Activated naive CD4-positive, alpha-beta T cell treated with anti-CD3 and anti-CD28 coated beads, Interleukin-2, amount 50 U/mL, for 24 hours (primary cell): ENCODE measurements at regions not wholly inside any gene's neighbourhood (a gene's known extent, or its start where the extent isn't known, plus 50 kb on each side); places are given as distances from the start of the nearest gene placed in this dataset.
"Not testable (repeated sequence)": the region's sequence is repeated elsewhere in the genome, so short reads cannot be mapped to it uniquely, and the experiment has no call there.

Experiments used
- H3K27ac Mint-ChIP-seq: one replicate; pipeline ENCODE4 v1.8.0; 2021; ENCODE audit warnings: mild to moderate bottlenecking, mixed read lengths
- H3K27me3 Mint-ChIP-seq: one replicate; pipeline ENCODE4 v1.8.0; 2021; ENCODE audit warnings: mixed read lengths
- H3K36me3 Mint-ChIP-seq: one replicate; pipeline ENCODE4 v1.8.0; 2021; ENCODE audit warnings: mixed read lengths
- H3K4me1 Mint-ChIP-seq: one replicate; pipeline ENCODE4 v1.8.0; 2021; ENCODE audit warnings: mixed read lengths
- H3K4me3 Mint-ChIP-seq: one replicate; pipeline ENCODE4 v1.8.0; 2021; ENCODE audit warnings: mild to moderate bottlenecking, mixed read lengths
- H3K9me3 Mint-ChIP-seq: one replicate; pipeline ENCODE4 v1.8.0; 2021; ENCODE audit warnings: mixed read lengths

GRCh38 chr18:40281356-40281755 is 1673.7 kb upstream of the PIK3C3 start:
- not testable (repeated sequence) for H3K36me3 Mint-ChIP-seq, H3K27ac Mint-ChIP-seq, H3K4me1 Mint-ChIP-seq, H3K27me3 Mint-ChIP-seq, H3K4me3 Mint-ChIP-seq
- peaks cover 31% of the 10 kb centered on the region for H3K9me3 Mint-ChIP-seq

GRCh38 chr18:40274618-40275196 is 1680.3 kb upstream of the PIK3C3 start:
- Mint-ChIP-seq H3K27ac (no peak overlapping the region), H3K9me3 (peaks cover 11% of the 10 kb centered on the region), H3K4me3 (no peak overlapping the region), H3K27me3 (no peaks in the 10 kb centered on the region), H3K36me3 (no peaks in the 10 kb centered on the region), H3K4me1 (no peaks in the 10 kb centered on the region)

- H3K27ac Mint-ChIP-seq, result no peak overlapping the region
- H3K4me3 Mint-ChIP-seq, result no peak overlapping the region
- no peaks in the 10 kb centered on the region for H3K36me3 Mint-ChIP-seq
- no peaks in the 10 kb centered on the region for H3K27me3 Mint-ChIP-seq
- no peaks in the 10 kb centered on the region for H3K4me1 Mint-ChIP-seq
- peaks cover 11% of the 10 kb centered on the region for H3K9me3 Mint-ChIP-seq
Observed at GRCh38 chr18:40272630-40273231, 1682.3 kb upstream of the PIK3C3 start.

GRCh38 chr18:40259115-40259835 is 1695.8 kb upstream of the PIK3C3 start:
- Mint-ChIP-seq H3K36me3 (no peaks in the 10 kb centered on the region), H3K4me3 (no peak overlapping the region), H3K27me3 (no peaks in the 10 kb centered on the region), H3K27ac (no peak overlapping the region), H3K9me3 (peaks cover 4% of the 10 kb centered on the region), H3K4me1 (no peaks in the 10 kb centered on the region)

- Mint-ChIP-seq H3K36me3 (no peaks in the 10 kb centered on the region), H3K4me1 (no peaks in the 10 kb centered on the region), H3K4me3 (no peak overlapping the region), H3K27me3 (no peaks in the 10 kb centered on the region), H3K27ac (no peak overlapping the region), H3K9me3 (peaks cover 7% of the 10 kb centered on the region)
Observed at GRCh38 chr18:40258311-40258710, 1696.7 kb upstream of the PIK3C3 start.

GRCh38 chr18:40250236-40250635 is 1704.8 kb upstream of the PIK3C3 start:
- Mint-ChIP-seq H3K9me3 (peaks cover 12% of the 10 kb centered on the region), H3K4me1 (no peaks in the 10 kb centered on the region), H3K36me3 (no peaks in the 10 kb centered on the region), H3K27ac (no peak overlapping the region), H3K4me3 (no peak overlapping the region), H3K27me3 (no peaks in the 10 kb centered on the region)

- H3K4me1 Mint-ChIP-seq, result no peaks in the 10 kb centered on the region
- H3K9me3 Mint-ChIP-seq, result peaks cover 10% of the 10 kb centered on the region
- H3K4me3 Mint-ChIP-seq, result no peak overlapping the region
- H3K36me3 Mint-ChIP-seq, result no peaks in the 10 kb centered on the region
- H3K27me3 Mint-ChIP-seq, result no peaks in the 10 kb centered on the region
- no peak overlapping the region for H3K27ac Mint-ChIP-seq
Observed at GRCh38 chr18:40249390-40250080, 1705.5 kb upstream of the PIK3C3 start.

- H3K27me3 Mint-ChIP-seq, H3K36me3 Mint-ChIP-seq, H3K4me3 Mint-ChIP-seq, H3K9me3 Mint-ChIP-seq, H3K4me1 Mint-ChIP-seq, H3K27ac Mint-ChIP-seq: not testable (repeated sequence)
Observed at GRCh38 chr18:40245612-40246011, 1709.4 kb upstream of the PIK3C3 start.

GRCh38 chr18:40243607-40244006 is 1711.4 kb upstream of the PIK3C3 start:
- Mint-ChIP-seq H3K27ac (no peak overlapping the region), H3K4me1 (no peaks in the 10 kb centered on the region), H3K36me3 (no peaks in the 10 kb centered on the region), H3K27me3 (no peaks in the 10 kb centered on the region), H3K9me3 (peaks cover 4% of the 10 kb centered on the region), H3K4me3 (no peak overlapping the region)

GRCh38 chr18:40235836-40236235 is 1719.2 kb upstream of the PIK3C3 start:
- no peaks in the 10 kb centered on the region for H3K4me1 Mint-ChIP-seq
- H3K27me3 Mint-ChIP-seq, result no peaks in the 10 kb centered on the region
- no peak overlapping the region for H3K27ac Mint-ChIP-seq
- no peaks in the 10 kb centered on the region for H3K36me3 Mint-ChIP-seq
- H3K9me3 Mint-ChIP-seq, result peaks cover 11% of the 10 kb centered on the region
- H3K4me3 Mint-ChIP-seq, result no peak overlapping the region

GRCh38 chr18:40235323-40235722 is 1719.7 kb upstream of the PIK3C3 start:
- H3K4me3 Mint-ChIP-seq, result no peak overlapping the region
- H3K9me3 Mint-ChIP-seq, result peaks cover 10% of the 10 kb centered on the region

GRCh38 chr18:40233931-40234616 is 1721.0 kb upstream of the PIK3C3 start:
- Mint-ChIP-seq H3K27me3 (no peaks in the 10 kb centered on the region), H3K4me1 (no peaks in the 10 kb centered on the region), H3K27ac (no peak overlapping the region), H3K4me3 (no peak overlapping the region), H3K36me3 (no peaks in the 10 kb centered on the region), H3K9me3 (peaks cover 6% of the 10 kb centered on the region)

More at GRCh38 chr18:40235323-40235722, 1719.7 kb upstream of the PIK3C3 start:
- no peaks in the 10 kb centered on the region for H3K27me3 Mint-ChIP-seq
- no peak overlapping the region for H3K27ac Mint-ChIP-seq
- no peaks in the 10 kb centered on the region for H3K36me3 Mint-ChIP-seq
- no peaks in the 10 kb centered on the region for H3K4me1 Mint-ChIP-seq

- Mint-ChIP-seq H3K27me3 (no peaks in the 10 kb centered on the region), H3K4me1 (no peaks in the 10 kb centered on the region), H3K27ac (no peak overlapping the region), H3K4me3 (no peak overlapping the region), H3K36me3 (no peaks in the 10 kb centered on the region), H3K9me3 (peaks cover 13% of the 10 kb centered on the region)
Observed at GRCh38 chr18:40222776-40223175, 1732.3 kb upstream of the PIK3C3 start.

GRCh38 chr18:40216856-40217255 is 1738.2 kb upstream of the PIK3C3 start:
- Mint-ChIP-seq H3K27me3 (no peaks in the 10 kb centered on the region), H3K4me1 (no peaks in the 10 kb centered on the region), H3K27ac (no peak overlapping the region), H3K9me3 (no peaks in the 10 kb centered on the region), H3K36me3 (no peaks in the 10 kb centered on the region), H3K4me3 (no peak overlapping the region)

- no peaks in the 10 kb centered on the region for H3K36me3 Mint-ChIP-seq
- no peak overlapping the region for H3K4me3 Mint-ChIP-seq
- H3K27ac Mint-ChIP-seq, result no peak overlapping the region
- no peaks in the 10 kb centered on the region for H3K27me3 Mint-ChIP-seq
- H3K9me3 Mint-ChIP-seq, result no peaks in the 10 kb centered on the region
- no peaks in the 10 kb centered on the region for H3K4me1 Mint-ChIP-seq
Observed at GRCh38 chr18:40215979-40216378, 1739.1 kb upstream of the PIK3C3 start.
